ENCODE measurements at regions not wholly inside any gene's neighbourhood (a gene's known extent, or its start where the extent isn't known, plus 50 kb on each side); places are given as distances from the start of the nearest gene placed in this dataset.

GRCh38 chr12:40560848-40561247 is 131.4 kb upstream of the CNTN1 start:
- no peak overlapping the region for H2BK5ac ChIP-seq (ENCODE audit: insufficient read length, low read length)
- no peak for DNase-seq
- no peak overlapping the region for H4K8ac ChIP-seq (replicated peaks; ENCODE audit: insufficient read length, low read depth, low read length)
- no peak overlapping the region for H3K18ac ChIP-seq (ENCODE audit: insufficient read length, low read depth, low read length)
- H2BK20ac ChIP-seq (ENCODE audit: low read depth, low read length, poor library complexity, severe bottlenecking) = no peak overlapping the region
- H3K14ac ChIP-seq (ENCODE audit: insufficient read depth, low read length) = no peak overlapping the region
- no peaks in the 10 kb centered on the region for H3K79me1 ChIP-seq (ENCODE audit: insufficient read depth, low read depth, low read length, poor library complexity, severe bottlenecking)
- no peaks in the 10 kb centered on the region for H4K20me1 ChIP-seq (ENCODE audit: control insufficient read depth, insufficient read depth, insufficient read length)
- H3K4ac ChIP-seq (ENCODE audit: low read depth, low read length) = no peak overlapping the region
- H3T11ph ChIP-seq (ENCODE audit: low read length) = no peak overlapping the region
- no peak overlapping the region for H3K9ac ChIP-seq (ENCODE audit: extremely low read depth, insufficient read length, low read length)
- H3K27me3 Mint-ChIP-seq (ENCODE audit: low read depth) = no peaks in the 10 kb centered on the region; the same call in 1 of the 2 replicates
- no peak overlapping the region for H3K4me2 ChIP-seq (ENCODE audit: insufficient read depth, insufficient read length, low read length)
- H3K9me3 Mint-ChIP-seq = no peaks in the 10 kb centered on the region
- H3K9me3 ChIP-seq (ENCODE audit: control insufficient read depth, low read depth, low read length) = no peaks in the 10 kb centered on the region
- TF ChIP-seq CTCF (conservative IDR thresholded peaks at IDR 0.05) = no peak
- H3K4me1 ChIP-seq (ENCODE audit: insufficient read depth, low read length) = no peaks in the 10 kb centered on the region
- no peak overlapping the region for H3K56ac ChIP-seq (ENCODE audit: insufficient read length, low read depth, low read length)
- no peaks in the 10 kb centered on the region for H3K79me2 ChIP-seq (ENCODE audit: insufficient read depth, low read length)
- no peak overlapping the region for H3K23ac ChIP-seq (ENCODE audit: insufficient read length, low read depth, low read length)
- no peak overlapping the region for H4K5ac ChIP-seq (ENCODE audit: insufficient read length, low read depth, low read length)
- H3K27ac Mint-ChIP-seq = no peak overlapping the region
- H2BK120ac ChIP-seq (ENCODE audit: low read depth, low read length, poor library complexity, severe bottlenecking) = no peak overlapping the region
- no peaks in the 10 kb centered on the region for H3K4me1 Mint-ChIP-seq
- H3K27me3 ChIP-seq (ENCODE audit: insufficient read depth, low read length) = no peaks in the 10 kb centered on the region
- WGBS (ENCODE audit: extremely low coverage, insufficient read length, low lambda C conversion rate) = no CpG with 5 or more reads among the region's 1 CpG
- no peaks in the 10 kb centered on the region for H3K23me2 ChIP-seq (ENCODE audit: insufficient read length, low read depth, low read length, poor library complexity, severe bottlenecking)
- no peak overlapping the region for H3K4me3 Mint-ChIP-seq
- H2AK5ac ChIP-seq (ENCODE audit: insufficient read length, low read length) = no peak overlapping the region
- no peak overlapping the region for H4K91ac ChIP-seq (ENCODE audit: insufficient read length, low read depth, low read length)
- H2AFZ ChIP-seq (ENCODE audit: low read length) = no peak overlapping the region
- H3K27ac ChIP-seq (ENCODE audit: insufficient read length, low read depth, low read length) = no peak overlapping the region
- no peak overlapping the region for H2BK12ac ChIP-seq (ENCODE audit: insufficient read length, low read depth, low read length)
- H2BK15ac ChIP-seq (ENCODE audit: low read depth, low read length) = no peak overlapping the region
- H3K36me3 Mint-ChIP-seq (ENCODE audit: insufficient read depth in 1 of 3, low read depth in 3 of 3) = no peaks in the 10 kb centered on the region

Data from H9 (cell line).